ENCODE measurements at regions not wholly inside any gene's neighbourhood (a gene's known extent, or its start where the extent isn't known, plus 50 kb on each side); places are given as distances from the start of the nearest gene placed in this dataset.

GRCh38 chr6:48755315-48755714, 644.3 kb upstream of the PTCHD4 start:
- Histone ChIP-seq H3K36me3 (no peaks in the 10 kb centered on the region), H3K4me1 (no peaks in the 10 kb centered on the region), H3K9me3 (no peaks in the 10 kb centered on the region), H3K27me3 (no peaks in the 10 kb centered on the region), H3K27ac (no peak overlapping the region), H3K4me3 (replicated peaks in 1 of 3) (no peak overlapping the region)
- WGBS, 2 donors, result 72 to 78% methylated on average over 3 of the region's 3 CpGs
- DNase-seq, result no peak
- intact Hi-C loops (cut with DNase I), result no loop called here
- TF ChIP-seq, protein P1, sequence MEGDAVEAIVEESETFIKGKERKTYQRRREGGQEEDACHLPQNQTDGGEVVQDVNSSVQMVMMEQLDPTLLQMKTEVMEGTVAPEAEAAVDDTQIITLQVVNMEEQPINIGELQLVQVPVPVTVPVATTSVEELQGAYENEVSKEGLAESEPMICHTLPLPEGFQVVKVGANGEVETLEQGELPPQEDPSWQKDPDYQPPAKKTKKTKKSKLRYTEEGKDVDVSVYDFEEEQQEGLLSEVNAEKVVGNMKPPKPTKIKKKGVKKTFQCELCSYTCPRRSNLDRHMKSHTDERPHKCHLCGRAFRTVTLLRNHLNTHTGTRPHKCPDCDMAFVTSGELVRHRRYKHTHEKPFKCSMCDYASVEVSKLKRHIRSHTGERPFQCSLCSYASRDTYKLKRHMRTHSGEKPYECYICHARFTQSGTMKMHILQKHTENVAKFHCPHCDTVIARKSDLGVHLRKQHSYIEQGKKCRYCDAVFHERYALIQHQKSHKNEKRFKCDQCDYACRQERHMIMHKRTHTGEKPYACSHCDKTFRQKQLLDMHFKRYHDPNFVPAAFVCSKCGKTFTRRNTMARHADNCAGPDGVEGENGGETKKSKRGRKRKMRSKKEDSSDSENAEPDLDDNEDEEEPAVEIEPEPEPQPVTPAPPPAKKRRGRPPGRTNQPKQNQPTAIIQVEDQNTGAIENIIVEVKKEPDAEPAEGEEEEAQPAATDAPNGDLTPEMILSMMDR (IDR thresholded peaks at IDR 0.05), result no peak
- TF ChIP-seq POLR2A (IDR thresholded peaks at IDR 0.05), result no peak

DNA sequence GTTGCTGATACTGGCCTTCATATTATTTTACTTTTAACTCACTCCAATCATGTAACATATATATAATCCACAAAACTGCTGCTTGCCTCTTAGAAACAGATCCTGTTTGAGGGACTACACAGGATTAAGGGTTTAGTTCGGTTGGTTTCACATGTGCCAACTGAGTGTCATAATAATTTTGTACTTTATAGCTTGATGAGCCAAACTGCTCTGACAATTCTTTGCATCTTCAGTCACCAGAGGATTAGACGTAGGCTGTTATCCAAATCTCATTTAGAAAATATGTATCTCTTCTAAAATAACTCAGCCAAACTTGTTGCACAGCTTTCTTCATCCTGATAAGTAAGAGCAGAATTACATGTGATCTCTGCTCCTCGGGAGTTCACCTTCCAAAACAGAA, 643.6 kb upstream of the PTCHD4 start:
- 69 to 75% methylated on average over 3 of the region's 3 CpGs for WGBS, 2 donors
- TF ChIP-seq POLR2A (IDR thresholded peaks at IDR 0.05), result no peak
- TF ChIP-seq, protein P1 (IDR thresholded peaks at IDR 0.05), result no peak
- Histone ChIP-seq H3K27ac (no peak overlapping the region), H3K4me1 (no peaks in the 10 kb centered on the region), H3K9me3 (no peaks in the 10 kb centered on the region), H3K27me3 (no peaks in the 10 kb centered on the region), H3K4me3 (replicated peaks in 1 of 3) (no peak overlapping the region), H3K36me3 (no peaks in the 10 kb centered on the region)
- DNase-seq, result no peak
- intact Hi-C loops (cut with DNase I), result no loop called here

DNA sequence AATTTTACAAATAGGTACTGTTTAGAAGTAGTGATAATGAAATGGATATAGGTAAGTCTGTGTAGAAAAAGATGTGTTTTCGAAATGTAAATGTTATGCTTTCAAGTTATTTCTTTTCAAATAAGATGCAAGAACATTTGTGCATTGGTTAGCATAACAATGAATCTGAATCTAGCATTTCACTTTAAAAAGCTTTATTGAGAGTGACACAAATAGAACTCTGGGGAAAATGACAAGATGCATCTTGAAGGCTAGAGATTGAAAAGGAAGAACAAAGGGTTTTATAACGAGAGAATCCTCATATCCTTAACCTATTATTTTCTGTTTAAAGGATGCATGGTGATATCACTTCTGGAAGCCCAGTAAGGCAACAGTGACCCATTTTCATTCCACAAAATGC, 639.9 kb upstream of the PTCHD4 start:
- H3K27ac ChIP-seq, result no peak overlapping the region
- intact Hi-C loops (cut with DNase I), result no loop called here
- no peaks in the 10 kb centered on the region for H3K27me3 ChIP-seq
- no peaks in the 10 kb centered on the region for H3K9me3 ChIP-seq
- H3K4me1 ChIP-seq, result no peaks in the 10 kb centered on the region
- no peak for DNase-seq
- H3K36me3 ChIP-seq, result no peaks in the 10 kb centered on the region
- no peak for TF ChIP-seq POLR2A (IDR thresholded peaks at IDR 0.05)
- TF ChIP-seq, protein P1 (IDR thresholded peaks at IDR 0.05), result no peak
- H3K4me3 ChIP-seq (replicated peaks in 1 of 3), result no peak overlapping the region
- WGBS, 2 donors, result 84 to 86% methylated on average over 2 of the region's 2 CpGs

DNA sequence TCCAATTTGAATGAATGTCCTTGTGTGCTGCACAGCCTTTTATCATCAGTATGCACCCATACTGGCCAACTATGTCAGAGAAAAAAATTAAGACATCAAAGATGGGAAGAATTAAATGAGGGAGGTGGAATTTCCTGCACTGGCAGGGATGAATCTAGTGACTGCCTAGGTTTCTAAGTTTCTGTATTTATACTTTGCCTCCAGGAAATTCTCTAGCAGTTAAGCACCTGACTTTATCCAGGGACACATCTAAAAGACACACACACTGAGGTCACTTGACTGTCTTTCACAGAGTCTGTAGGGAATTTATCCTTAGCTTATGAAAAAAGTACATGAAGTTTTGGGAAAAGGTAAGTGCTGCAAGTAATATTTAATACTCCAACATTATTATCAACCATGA, 636.5 kb upstream of the PTCHD4 start:
- Histone ChIP-seq H3K9me3 (no peaks in the 10 kb centered on the region), H3K27me3 (no peaks in the 10 kb centered on the region), H3K27ac (no peak overlapping the region), H3K36me3 (no peaks in the 10 kb centered on the region), H3K4me3 (replicated peaks in 1 of 3) (no peak overlapping the region), H3K4me1 (no peaks in the 10 kb centered on the region)
- TF ChIP-seq POLR2A (IDR thresholded peaks at IDR 0.05), result no peak
- TF ChIP-seq, protein P1 (IDR thresholded peaks at IDR 0.05), result no peak
- intact Hi-C loops (cut with DNase I), result no loop called here
- no peak for DNase-seq

DNA sequence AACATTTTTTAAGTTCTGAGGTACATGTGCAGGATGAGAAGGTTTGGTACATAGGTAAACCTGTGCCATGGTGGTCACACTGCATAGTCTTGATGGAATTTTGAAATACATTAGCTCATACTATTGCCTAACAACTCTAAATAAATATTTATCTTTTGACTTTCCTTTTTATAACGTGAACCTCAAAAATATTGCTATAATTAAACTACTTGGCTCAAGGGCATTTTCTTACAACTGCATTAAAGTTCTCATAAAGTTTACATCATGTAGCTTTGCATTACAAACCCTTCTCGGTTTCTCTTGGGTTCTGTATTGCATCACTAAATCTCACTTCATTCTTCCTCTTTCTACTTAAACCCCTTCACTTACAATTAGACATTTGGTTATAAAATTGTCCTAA, 636.0 kb upstream of the PTCHD4 start:
- no peak overlapping the region for H3K4me3 ChIP-seq (replicated peaks in 1 of 3)
- no peak overlapping the region for H3K27ac ChIP-seq
- H3K27me3 ChIP-seq, result no peaks in the 10 kb centered on the region
- no peak for DNase-seq
- no peaks in the 10 kb centered on the region for H3K9me3 ChIP-seq
- intact Hi-C loops (cut with DNase I), result no loop called here
- 52 to 57% methylated on average over 2 of the region's 2 CpGs for WGBS, 2 donors
- no peaks in the 10 kb centered on the region for H3K36me3 ChIP-seq
- H3K4me1 ChIP-seq, result no peaks in the 10 kb centered on the region
- TF ChIP-seq POLR2A (IDR thresholded peaks at IDR 0.05), result no peak
- TF ChIP-seq, protein P1 (IDR thresholded peaks at IDR 0.05), result no peak
